Trophoblast cell (in vitro differentiated cells and primary cell): ENCODE measurements at regions not wholly inside any gene's neighbourhood (a gene's known extent, or its start where the extent isn't known, plus 50 kb on each side); places are given as distances from the start of the nearest gene placed in this dataset.

Experiments used
- DNase-seq, 2 donors: peaks; one replicate each; pipeline ENCODE4 v3.0.0-alpha.2; 2016
- H2AFZ ChIP-seq: 2 replicates; pipeline ENCODE4 v1.6.1; 2013; ENCODE audit warnings: low read length, moderate library complexity, mild to moderate bottlenecking; ENCODE audit not compliant: insufficient read depth, poor library complexity
- H2AK5ac ChIP-seq: 2 replicates; pipeline ENCODE4 v1.6.1; 2013; ENCODE audit warnings: mild to moderate bottlenecking, low read length
- H2BK120ac ChIP-seq: 2 replicates; pipeline ENCODE4 v1.6.1; 2013; ENCODE audit warnings: low read length, mild to moderate bottlenecking, moderate library complexity; ENCODE audit not compliant: insufficient read depth, poor library complexity
- H2BK12ac ChIP-seq: 2 replicates; pipeline ENCODE4 v1.6.1; 2013; ENCODE audit warnings: mild to moderate bottlenecking, low read length, moderate library complexity
- H2BK5ac ChIP-seq: 2 replicates; pipeline ENCODE4 v1.6.1; 2013; ENCODE audit warnings: low read length, low read depth, moderate library complexity, mild to moderate bottlenecking; ENCODE audit not compliant: poor library complexity
- H3K14ac ChIP-seq: 2 replicates; pipeline ENCODE4 v1.6.1; 2013; ENCODE audit warnings: mild to moderate bottlenecking, low read length
- H3K18ac ChIP-seq: 2 replicates; pipeline ENCODE4 v1.6.1; 2013; ENCODE audit warnings: mild to moderate bottlenecking, low read length
- H3K23ac ChIP-seq: 2 replicates; pipeline ENCODE4 v1.6.1; 2013; ENCODE audit warnings: low read length
- H3K27ac ChIP-seq: 2 replicates; pipeline ENCODE4 v1.5.1; 2013; ENCODE audit warnings: low read depth, mild to moderate bottlenecking, inconsistent platforms, low read length, moderate library complexity
- H3K27me3 ChIP-seq: 2 replicates; pipeline ENCODE4 v1.6.1; 2013; ENCODE audit warnings: inconsistent platforms, mild to moderate bottlenecking, low read length, moderate library complexity; ENCODE audit not compliant: insufficient read depth
- H3K36me3 ChIP-seq, 2 experiments: 1 replicate in 1 of 2; 2 replicates in 1 of 2; pipeline ENCODE4 v1.6.1; 2013; ENCODE audit warnings: low read length in 2 of 2, mild to moderate bottlenecking in 2 of 2, moderate library complexity in 1 of 2; ENCODE audit not compliant: insufficient read depth in 2 of 2, control insufficient read depth in 1 of 2
- H3K4ac ChIP-seq: 2 replicates; pipeline ENCODE4 v1.6.1; 2013; ENCODE audit warnings: low read depth, mild to moderate bottlenecking, low read length, moderate library complexity
- H3K4me1 ChIP-seq, 2 experiments: 1 replicate in 1 of 2; 2 replicates in 1 of 2; pipeline ENCODE4 v1.6.1; 2013; ENCODE audit warnings: low read length in 2 of 2, mild to moderate bottlenecking in 2 of 2, moderate library complexity in 1 of 2; ENCODE audit not compliant: insufficient read depth in 2 of 2, control insufficient read depth in 1 of 2
- H3K4me2 ChIP-seq: 2 replicates; pipeline ENCODE4 v1.6.1; 2013; ENCODE audit warnings: inconsistent platforms, mild to moderate bottlenecking, low read length, moderate library complexity
- H3K4me3 ChIP-seq: 2 replicates; pipeline ENCODE4 v1.5.1; 2013; ENCODE audit warnings: mild to moderate bottlenecking, low read depth, low read length, inconsistent platforms
- H3K79me1 ChIP-seq: one replicate; pipeline ENCODE4 v1.6.1; 2013; ENCODE audit warnings: low read length
- H3K79me2 ChIP-seq: 2 replicates; pipeline ENCODE4 v1.6.1; 2013; ENCODE audit warnings: low read length, mild to moderate bottlenecking; ENCODE audit not compliant: control insufficient read depth, insufficient read depth, poor library complexity
- H3K9ac ChIP-seq: 2 replicates; pipeline ENCODE4 v1.6.1; 2013; ENCODE audit warnings: mild to moderate bottlenecking, low read length
- H3K9me3 ChIP-seq: 2 replicates; pipeline ENCODE4 v1.6.1; 2013; ENCODE audit warnings: low read depth, mild to moderate bottlenecking, control low read depth, inconsistent platforms, low read length; ENCODE audit not compliant: insufficient read depth
- H4K12ac ChIP-seq: 2 replicates; pipeline ENCODE4 v1.6.1; 2013; ENCODE audit warnings: low read depth, mild to moderate bottlenecking, low read length, moderate library complexity
- H4K8ac ChIP-seq: 2 replicates; pipeline ENCODE4 v1.6.1; 2013; ENCODE audit warnings: low read depth, mild to moderate bottlenecking, low read length, moderate library complexity
- H4K91ac ChIP-seq: one replicate; pipeline ENCODE4 v1.6.1; 2013; ENCODE audit warnings: low read depth, mild to moderate bottlenecking, low read length, moderate library complexity
- WGBS: extraction: QIAGEN DNeasy Blood & Tissue Kit; methylation state at CpG from one replicate; pipeline ENCODE4 v1.1.7; 2013; ENCODE audit warnings: missing lambda C conversion rate; ENCODE audit not compliant: insufficient read length, insufficient coverage; ENCODE audit errors: extremely low coverage; 5-methylcytosine and 5-hydroxymethylcytosine counted together

- no CpG with 5 or more reads among the region's 5 CpGs for WGBS
- no peak overlapping the region for H4K8ac ChIP-seq
- H3K79me1 ChIP-seq, result peaks cover 2% of the 10 kb centered on the region
- H2BK120ac ChIP-seq, result peak overlapping the region; percentile 66
- H2BK5ac ChIP-seq, result peak overlapping the region; percentile 63
- no peak overlapping the region for H3K4me3 ChIP-seq
- H2AK5ac ChIP-seq, result no peak overlapping the region
- no peak overlapping the region for H3K9ac ChIP-seq
- H3K27ac ChIP-seq, result no peak overlapping the region
- no peak overlapping the region for H2BK12ac ChIP-seq
- no peak overlapping the region for H3K18ac ChIP-seq
- H3K27me3 ChIP-seq, result no peaks in the 10 kb centered on the region
- H3K9me3 ChIP-seq, result peaks cover 4% of the 10 kb centered on the region
- no peaks in the 10 kb centered on the region for H3K36me3 ChIP-seq
- H3K23ac ChIP-seq, result no peak overlapping the region
- no peak overlapping the region for H4K91ac ChIP-seq
- H3K4me2 ChIP-seq, result no peak overlapping the region
- H3K4ac ChIP-seq, result no peak overlapping the region
- no peaks in the 10 kb centered on the region for H3K79me2 ChIP-seq
- H2AFZ ChIP-seq, result no peak overlapping the region
- DNase-seq, result peak; percentile 55 to 61
- H3K4me1 ChIP-seq, result peaks cover 0 to 2% of the 10 kb centered on the region in 2 experiments
- H3K14ac ChIP-seq, result no peak overlapping the region
- H4K12ac ChIP-seq, result no peak overlapping the region
Measured at GRCh38 chr18:42192251-42193248, 237.5 kb downstream of the PIK3C3 start.

- H3K27ac ChIP-seq, result peak overlapping the region; percentile 64
- H3K4ac ChIP-seq, result no peak overlapping the region
- H2AFZ ChIP-seq, result no peak overlapping the region
- H3K9ac ChIP-seq, result no peak overlapping the region
- H2BK12ac ChIP-seq, result no peak overlapping the region
- H3K4me3 ChIP-seq, result no peak overlapping the region
- no peak overlapping the region for H3K18ac ChIP-seq
- DNase-seq, result peak in 1 of 2 donors; percentile 23
- H4K12ac ChIP-seq, result no peak overlapping the region
- H2BK120ac ChIP-seq, result no peak overlapping the region
- H4K8ac ChIP-seq, result no peak overlapping the region
- H3K4me1 ChIP-seq, result peaks cover 0 to 5% of the 10 kb centered on the region in 2 experiments
- peaks cover 2% of the 10 kb centered on the region for H3K79me1 ChIP-seq
- H3K14ac ChIP-seq, result no peak overlapping the region
- H2BK5ac ChIP-seq, result no peak overlapping the region
- H2AK5ac ChIP-seq, result no peak overlapping the region
- no peak overlapping the region for H3K4me2 ChIP-seq
- H4K91ac ChIP-seq, result no peak overlapping the region
- no peak overlapping the region for H3K23ac ChIP-seq
- no peaks in the 10 kb centered on the region for H3K36me3 ChIP-seq
- no peaks in the 10 kb centered on the region for H3K9me3 ChIP-seq
- no peaks in the 10 kb centered on the region for H3K79me2 ChIP-seq
- H3K27me3 ChIP-seq, result no peaks in the 10 kb centered on the region
Measured at GRCh38 chr18:42196651-42197050, 241.6 kb downstream of the PIK3C3 start.

- Histone ChIP-seq H3K18ac (no peak overlapping the region), H3K79me2 (no peaks in the 10 kb centered on the region), H3K23ac (no peak overlapping the region), H3K9me3 (no peaks in the 10 kb centered on the region), H3K4ac (no peak overlapping the region), H2BK120ac (no peak overlapping the region), H3K4me3 (no peak overlapping the region), H2AK5ac (no peak overlapping the region), H3K79me1 (peaks cover 2% of the 10 kb centered on the region), H4K12ac (no peak overlapping the region), H2BK5ac (no peak overlapping the region), H3K4me1 (peaks cover 0 to 5% of the 10 kb centered on the region in 2 experiments), H3K27ac (no peak overlapping the region), H3K9ac (no peak overlapping the region), H2AFZ (no peak overlapping the region), H3K36me3 (no peaks in the 10 kb centered on the region), H3K14ac (no peak overlapping the region), H3K27me3 (no peaks in the 10 kb centered on the region), H3K4me2 (no peak overlapping the region), H4K91ac (no peak overlapping the region), H2BK12ac (no peak overlapping the region), H4K8ac (no peak overlapping the region)
- DNase-seq, result no peak
Measured at GRCh38 chr18:42201137-42201536, 246.1 kb downstream of the PIK3C3 start.

- no peaks in the 10 kb centered on the region for H3K79me1 ChIP-seq
- no peak overlapping the region for H3K4me2 ChIP-seq
- no peak overlapping the region for H4K12ac ChIP-seq
- no peak overlapping the region for H2BK120ac ChIP-seq
- H3K9ac ChIP-seq, result no peak overlapping the region
- no peak overlapping the region for H3K18ac ChIP-seq
- no peak overlapping the region for H2BK12ac ChIP-seq
- no peak overlapping the region for H2BK5ac ChIP-seq
- no peaks in the 10 kb centered on the region for H3K4me1 ChIP-seq
- no peak overlapping the region for H3K27ac ChIP-seq
- H4K8ac ChIP-seq, result no peak overlapping the region
- no peaks in the 10 kb centered on the region for H3K27me3 ChIP-seq
- no peak overlapping the region for H3K4me3 ChIP-seq
- H3K14ac ChIP-seq, result no peak overlapping the region
- H2AK5ac ChIP-seq, result no peak overlapping the region
- H2AFZ ChIP-seq, result no peak overlapping the region
- no peak overlapping the region for H4K91ac ChIP-seq
- H3K36me3 ChIP-seq, result no peaks in the 10 kb centered on the region
- no peak overlapping the region for H3K23ac ChIP-seq
- H3K79me2 ChIP-seq, result no peaks in the 10 kb centered on the region
- no peaks in the 10 kb centered on the region for H3K9me3 ChIP-seq
- H3K4ac ChIP-seq, result no peak overlapping the region
- WGBS, result no CpG with 5 or more reads among the region's 5 CpGs
- DNase-seq, result no peak
Measured at GRCh38 chr18:42211201-42211600, 256.2 kb downstream of the PIK3C3 start.
